ENCODE measurements at regions not wholly inside any gene's neighbourhood (a gene's known extent, or its start where the extent isn't known, plus 50 kb on each side); places are given as distances from the start of the nearest gene placed in this dataset.

DNA sequence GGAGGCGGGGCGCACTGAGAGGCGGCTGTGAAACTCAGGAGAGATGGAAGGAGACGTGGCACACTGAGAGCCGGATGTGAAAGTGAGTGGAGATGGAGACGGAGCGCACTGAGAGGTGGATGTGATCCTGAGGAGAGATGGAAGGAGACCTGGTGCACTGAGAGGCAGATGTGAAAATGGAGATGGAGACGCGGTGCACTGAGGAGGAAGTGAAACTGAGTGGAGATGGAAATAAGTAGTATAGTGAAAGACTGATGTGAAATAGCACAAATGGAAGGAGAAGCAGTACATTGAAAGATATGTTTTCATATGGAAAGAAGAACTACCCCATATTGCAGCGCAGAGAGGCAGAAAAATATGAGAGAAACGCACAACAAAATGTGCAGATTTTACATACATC lies 281.6 kb upstream of the RGPD4 start:
- TF ChIP-seq CTCF (IDR thresholded peaks at IDR 0.05) (no peak), EP300 (IDR thresholded peaks at IDR 0.05) (no peak)

Data from stomach (tissue), 4 donors.